OCI-LY1 (cell line): ENCODE measurements at regions not wholly inside any gene's neighbourhood (a gene's known extent, or its start where the extent isn't known, plus 50 kb on each side); places are given as distances from the start of the nearest gene placed in this dataset.

ENCODE experiments used
- H2AFZ ChIP-seq: fragments of 200-600 bp; sonication (generic), shearing (Covaris generic); 2 replicates; pipeline ENCODE4 v1.6.0; 2014; ENCODE audit warnings: antibody characterized with exemption, mild to moderate bottlenecking, low read length
- H3F3A ChIP-seq: fragments of 200-600 bp; sonication (generic), shearing (Covaris generic); 2 replicates; pipeline ENCODE4 v1.6.0; 2014; ENCODE audit warnings: mild to moderate bottlenecking, antibody characterized with exemption, low read length, moderate library complexity; ENCODE audit not compliant: insufficient read depth
- H3K27ac ChIP-seq: fragments of 200-600 bp; sonication (generic); 2 replicates; pipeline ENCODE4 v1.5.1; 2014; ENCODE audit warnings: low read length, mixed run types, mild to moderate bottlenecking, low read depth; ENCODE audit not compliant: poor library complexity, severe bottlenecking
- H3K27me3 ChIP-seq: fragments of 200-600 bp; sonication (generic); 2 replicates; pipeline ENCODE4 v1.6.0; 2014; ENCODE audit warnings: antibody characterized with exemption, mild to moderate bottlenecking, low read length, moderate library complexity; ENCODE audit not compliant: insufficient read depth
- H3K36me3 ChIP-seq: fragments of 200-600 bp; sonication (generic); 2 replicates; pipeline ENCODE4 v1.6.1; 2014; ENCODE audit warnings: mild to moderate bottlenecking, antibody characterized with exemption, low read length, moderate library complexity, mixed read lengths; ENCODE audit not compliant: insufficient read depth
- H3K4me1 ChIP-seq: fragments of 200-600 bp; sonication (generic); 2 replicates; pipeline ENCODE4 v1.5.1; 2014; ENCODE audit warnings: mild to moderate bottlenecking, low read length, moderate library complexity; ENCODE audit not compliant: insufficient read depth, severe bottlenecking
- H3K4me2 ChIP-seq: fragments of 200-600 bp; sonication (generic), shearing (Covaris generic); 2 replicates; pipeline ENCODE4 v1.6.1; 2014; ENCODE audit warnings: low read length
- H3K4me3 ChIP-seq: fragments of 200-600 bp; sonication (generic); 2 replicates; pipeline ENCODE4 v1.5.1; 2014; ENCODE audit warnings: low read length, low read depth, mild to moderate bottlenecking, mixed read lengths; ENCODE audit not compliant: poor library complexity, severe bottlenecking
- H3K79me2 ChIP-seq: fragments of 200-600 bp; shearing (Covaris generic); 2 replicates; pipeline ENCODE4 v1.6.1; 2016; ENCODE audit warnings: mixed run types, low read length, mixed read lengths; ENCODE audit not compliant: insufficient read depth
- H3K9ac ChIP-seq: fragments of 200-600 bp; sonication (generic), shearing (Covaris generic); 2 replicates; pipeline ENCODE4 v1.6.1; 2014; ENCODE audit warnings: mild to moderate bottlenecking, low read length, mixed read lengths
- H3K9me2 ChIP-seq: fragments of 200-600 bp; sonication (generic), shearing (Covaris generic); 2 replicates; pipeline ENCODE4 v1.6.1; 2014; ENCODE audit warnings: low read depth, mild to moderate bottlenecking, low read length, mixed read lengths
- H3K9me3 ChIP-seq: fragments of 200-600 bp; shearing (Covaris generic); 2 replicates; pipeline ENCODE4 v1.6.1; 2014; ENCODE audit warnings: low read length, mixed read lengths
- H4K20me1 ChIP-seq: fragments of 200-600 bp; sonication (generic), shearing (Covaris generic); 2 replicates; pipeline ENCODE4 v1.6.0; 2016; ENCODE audit warnings: mild to moderate bottlenecking, low read length; ENCODE audit not compliant: insufficient read depth
- CTCF ChIP-seq: fragments of 200-600 bp; sonication (generic), shearing (Covaris generic); IDR thresholded peaks from 2 replicates; pipeline ENCODE4 v1.5.1; 2017; ENCODE audit warnings: mild to moderate bottlenecking, antibody characterized with exemption, low read length, moderate library complexity, mixed read lengths
- EZH2 ChIP-seq: fragments of 200-600 bp; sonication (generic), shearing (Covaris generic); IDR thresholded peaks from 2 replicates; pipeline ENCODE4 v1.8.0; 2017; ENCODE audit warnings: borderline replicate concordance, mixed run types, mild to moderate bottlenecking, antibody characterized with exemption, low read length, moderate library complexity, mixed read lengths

GRCh38 chr2:41884718-41885117 is 163.1 kb upstream of the PKDCC start:
- Histone ChIP-seq H3K27me3 (no peaks in the 10 kb centered on the region), H3K4me2 (no peak overlapping the region), H3F3A (no peaks in the 10 kb centered on the region), H3K4me1 (no peaks in the 10 kb centered on the region), H3K27ac (no peak overlapping the region), H3K9me3 (no peaks in the 10 kb centered on the region), H3K79me2 (no peaks in the 10 kb centered on the region), H3K36me3 (no peaks in the 10 kb centered on the region), H4K20me1 (no peaks in the 10 kb centered on the region), H3K4me3 (no peak overlapping the region), H3K9ac (no peak overlapping the region), H2AFZ (no peak overlapping the region), H3K9me2 (no peaks in the 10 kb centered on the region)
- TF ChIP-seq EZH2, result no peak
- no peak for TF ChIP-seq CTCF

GRCh38 chr2:41886145-41886664 is 161.6 kb upstream of the PKDCC start:
- Histone ChIP-seq H3K79me2 (no peaks in the 10 kb centered on the region), H2AFZ (no peak overlapping the region), H3K4me2 (no peak overlapping the region), H3K4me3 (no peak overlapping the region), H3K4me1 (no peaks in the 10 kb centered on the region), H3K27me3 (no peaks in the 10 kb centered on the region), H3K27ac (no peak overlapping the region), H3F3A (no peaks in the 10 kb centered on the region), H3K9ac (no peak overlapping the region), H3K36me3 (no peaks in the 10 kb centered on the region), H3K9me3 (no peaks in the 10 kb centered on the region), H3K9me2 (no peaks in the 10 kb centered on the region), H4K20me1 (no peaks in the 10 kb centered on the region)
- TF ChIP-seq CTCF, result no peak
- TF ChIP-seq EZH2, result no peak

- H3K36me3 ChIP-seq, result no peaks in the 10 kb centered on the region
- TF ChIP-seq EZH2 (no peak), CTCF (no peak)
- H3K4me3 ChIP-seq, result no peak overlapping the region
- no peaks in the 10 kb centered on the region for H3K4me1 ChIP-seq
- no peak overlapping the region for H3K27ac ChIP-seq
- H3K9me3 ChIP-seq, result no peaks in the 10 kb centered on the region
- no peak overlapping the region for H3K4me2 ChIP-seq
- H3K9ac ChIP-seq, result no peak overlapping the region
- no peaks in the 10 kb centered on the region for H4K20me1 ChIP-seq
- H3K27me3 ChIP-seq, result no peaks in the 10 kb centered on the region
- no peaks in the 10 kb centered on the region for H3K9me2 ChIP-seq
- H3K79me2 ChIP-seq, result no peaks in the 10 kb centered on the region
- H2AFZ ChIP-seq, result no peak overlapping the region
- no peaks in the 10 kb centered on the region for H3F3A ChIP-seq
Measured at GRCh38 chr2:41886757-41887156, 161.1 kb upstream of the PKDCC start.
